ENCODE measurements at regions not wholly inside any gene's neighbourhood (a gene's known extent, or its start where the extent isn't known, plus 50 kb on each side); places are given as distances from the start of the nearest gene placed in this dataset.

DNA sequence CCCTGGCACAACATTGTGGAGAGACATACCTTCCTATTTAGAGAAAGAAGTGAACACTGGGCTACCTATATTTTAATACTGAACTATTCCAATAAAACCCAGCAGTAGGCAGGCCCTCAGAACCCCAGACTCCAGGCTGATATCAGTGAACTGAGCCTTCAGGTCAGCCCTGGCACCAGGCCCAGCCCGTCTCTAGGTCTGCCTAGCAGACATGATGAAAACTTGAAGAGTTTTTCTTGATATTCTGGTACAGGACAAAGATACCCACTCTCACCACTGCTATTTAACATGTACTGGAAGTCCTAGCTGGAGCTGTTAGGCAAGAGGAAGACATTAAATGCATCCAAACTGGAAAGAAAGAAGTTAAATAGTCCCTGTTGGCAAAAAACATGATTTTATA, 396.6 kb upstream of the SPRY2 start:
- H3K27me3 ChIP-seq (ENCODE audit: control insufficient read depth in 2 of 2, insufficient read depth in 2 of 2, low read length in 2 of 2), result no peaks in the 10 kb centered on the region
- ChIA-PET CTCF (no interaction called here), POLR2A (no interaction called here)
- dilution Hi-C loops (cut with MboI; ENCODE audit: extremely low pct_ligation_motif_present, low sequenced_read_pairs) (no loop called here), intact Hi-C loops (cut with micrococcal nuclease) (no loop called here)
- H2AFZ ChIP-seq (ENCODE audit: low read depth, low read length), result no peak overlapping the region
- H3K27ac ChIP-seq (ENCODE audit: insufficient read depth, low read depth, low read length), result no peak overlapping the region
- no peak for TF ChIP-seq GATA2 (IDR thresholded peaks at IDR 0.05; ENCODE audit: insufficient read depth, insufficient read length, low read depth, low read length)
- TF ChIP-seq MAX (IDR thresholded peaks at IDR 0.05; ENCODE audit: insufficient read depth, insufficient read length), result no peak
- TF ChIP-seq JUN (IDR thresholded peaks at IDR 0.05; ENCODE audit: borderline replicate concordance, insufficient read depth, insufficient read length, low read depth), result no peak
- TF ChIP-seq POLR2A (IDR thresholded peaks at IDR 0.05; ENCODE audit: low read depth, low read length), result no peak
- TF ChIP-seq MYC (IDR thresholded peaks at IDR 0.05; ENCODE audit: low read depth, low read length), result no peak
- no peak for TF ChIP-seq POLR2AphosphoS5 (IDR thresholded peaks at IDR 0.05; ENCODE audit: insufficient read depth, low read depth, low read length)
- TF ChIP-seq FOS (IDR thresholded peaks at IDR 0.05; ENCODE audit: borderline replicate concordance, insufficient read depth, low read length), result no peak
- no peak for TF ChIP-seq EZH2 (IDR thresholded peaks at IDR 0.05; ENCODE audit: borderline replicate concordance, low read depth, low read length, severe bottlenecking)
- TF ChIP-seq CTCF (IDR thresholded peaks at IDR 0.05; ENCODE audit: extremely low read depth in 1 of 2, insufficient read depth in 1 of 2, low read depth in 1 of 2, low read length in 2 of 2), result no peak
- no peak overlapping the region for H3K4me3 ChIP-seq (replicated peaks in 1 of 3; ENCODE audit: insufficient read depth in 1 of 3, low read depth in 1 of 3, low read length in 3 of 3)
- no peaks in the 10 kb centered on the region for H3K79me2 ChIP-seq (ENCODE audit: control insufficient read depth, insufficient read depth, low read length)
- DNase-seq (ENCODE audit: low read depth, low spot score) (no peak), FAIRE-seq (no peak)
- H4K20me1 ChIP-seq (replicated peaks; ENCODE audit: control insufficient read depth, extremely low read depth, insufficient read depth, low read length), result no peaks in the 10 kb centered on the region
- peaks cover 7% of the 10 kb centered on the region for H3K4me1 ChIP-seq (ENCODE audit: control insufficient read depth, extremely low read depth, insufficient read depth, low read length)
- H3K9me3 ChIP-seq (replicated peaks; ENCODE audit: control insufficient read depth, insufficient read depth, low read length), result no peaks in the 10 kb centered on the region
- H3K36me3 ChIP-seq (ENCODE audit: control insufficient read depth in 2 of 2, extremely low read depth in 1 of 2, insufficient read depth in 2 of 2, low read length in 2 of 2), result no peaks in the 10 kb centered on the region
- no peak overlapping the region for H3K9ac ChIP-seq (replicated peaks; ENCODE audit: extremely low read depth, insufficient read depth, low read length)
- H3K9me1 ChIP-seq (replicated peaks; ENCODE audit: control insufficient read depth, extremely low read depth, insufficient read depth, low read length), result no peaks in the 10 kb centered on the region
- BruUV-seq (replicated peaks), result no TSS peak
- no peak overlapping the region for H3K4me2 ChIP-seq (ENCODE audit: insufficient read depth, low read length)

Measured in endothelial cell of umbilical vein (primary cell).